ENCODE measurements at regions not wholly inside any gene's neighbourhood (a gene's known extent, or its start where the extent isn't known, plus 50 kb on each side); places are given as distances from the start of the nearest gene placed in this dataset.
"Not testable (repeated sequence)": the region's sequence is repeated elsewhere in the genome, so short reads cannot be mapped to it uniquely, and the experiment has no call there.

- TF ChIP-seq CTCF (IDR thresholded peaks at IDR 0.05); REST (IDR thresholded peaks at IDR 0.05; ENCODE audit: insufficient read depth in 1 of 2, low read depth in 2 of 2, low read length in 1 of 2): not testable (repeated sequence)
These were observed 129.0 kb upstream of the FAM240B start for GRCh38 chr9:38848966-38849365.
